K562 (cell line): ENCODE measurements at regions not wholly inside any gene's neighbourhood (a gene's known extent, or its start where the extent isn't known, plus 50 kb on each side); places are given as distances from the start of the nearest gene placed in this dataset.

ENCODE experiments used
- ATAC-seq: fragments of 200-7000 bp; cut with Tn5 transposase; 3 replicates; pipeline ENCODE4 v1.9.1; 2020; ENCODE audit warnings: moderate library complexity
- BruUV-seq: library from RNA; stranded (reverse); fragments of 400-500 nt; replicated peaks from 2 replicates; lab custom pipeline; 2021; lab: Mats Ljungman, UMichigan
- CTCF ChIA-PET: fragments of 300-600 bp; formaldehyde crosslinking; extraction: SDS; loops from one replicate; lab custom pipeline; 2021; ENCODE audit warnings: low intra/inter-chr PET ratio; lab: Yijun Ruan, JAX
- POLR2A ChIA-PET: fragments of 300-600, 350-650 bp; sonication (Branson Sonifier 250); formaldehyde crosslinking; extraction: SDS; loops from one replicate; lab custom pipeline; 2021; ENCODE audit warnings: antibody characterized with exemption, inconsistent platforms; lab: Yijun Ruan, JAX
- DNase-seq, 4 experiments: peaks; one replicate each; pipeline versions ENCODE4 v3.0.0 to v3.0.0-alpha.2; 2011 to 2018; ENCODE audit warnings: low spot score in 3 of 4, mixed read lengths in 3 of 4; ENCODE audit errors: extremely low read depth in 1 of 4
- FAIRE-seq: peaks from 2 replicates; lab custom pipeline; 2011; peaks lifted over from hg19 to GRCh38; lab: Jason Lieb, UNC
- H2AFZ ChIP-seq: 2 replicates; pipeline ENCODE4 v1.6.0; 2011; ENCODE audit warnings: low read depth, low read length, control low read depth, inconsistent platforms
- H3K27ac ChIP-seq: fragments of 200-600 bp; 3 replicates; pipeline ENCODE4 v1.8.0; 2011; ENCODE audit warnings: low read depth, mild to moderate bottlenecking, control low read depth, inconsistent platforms, low read length, moderate library complexity, mixed read lengths; ENCODE audit errors: extremely low read depth
- H3K27me3 ChIP-seq, 2 experiments: fragments of 300-600 bp in 1 of 2; 2 replicates in 1 of 2; 3 replicates in 1 of 2; pipeline versions ENCODE4 v1.6.0 to v1.8.0; 2011; ENCODE audit warnings: inconsistent platforms in 2 of 2, low read length in 2 of 2, mild to moderate bottlenecking in 1 of 2, mixed read lengths in 1 of 2, moderate library complexity in 1 of 2; ENCODE audit not compliant: control insufficient read depth in 2 of 2, insufficient read depth in 2 of 2
- H3K36me3 ChIP-seq: fragments of 300-600 bp; 3 replicates; pipeline ENCODE4 v1.8.0; 2011; ENCODE audit warnings: mild to moderate bottlenecking, low read length, inconsistent platforms; ENCODE audit not compliant: control insufficient read depth, insufficient read depth
- H3K4me1 ChIP-seq, 2 experiments: fragments of 200-600 bp in 1 of 2; replicated peaks in 1 of 2; 2 replicates in 1 of 2; 3 replicates in 1 of 2; pipeline versions ENCODE4 v1.5.1 to v1.8.0; 2011; ENCODE audit warnings: inconsistent platforms in 2 of 2, low read length in 2 of 2, mild to moderate bottlenecking in 1 of 2, mixed read lengths in 1 of 2, moderate library complexity in 1 of 2; ENCODE audit not compliant: control insufficient read depth in 2 of 2, insufficient read depth in 2 of 2
- H3K4me2 ChIP-seq: 2 replicates; pipeline ENCODE4 v1.6.1; 2011; ENCODE audit warnings: low read length, control low read depth, inconsistent platforms, mixed read lengths; ENCODE audit not compliant: insufficient read depth
- H3K4me3 ChIP-seq: fragments of 200-600 bp; sonication (generic), shearing (Covaris generic); 2 replicates; pipeline ENCODE4 v1.5.1; 2016; ENCODE audit warnings: control low read depth, inconsistent platforms
- H3K79me2 ChIP-seq: fragments of 200-600 bp; 3 replicates; pipeline ENCODE4 v1.8.0; 2011; ENCODE audit warnings: low read length, inconsistent platforms; ENCODE audit not compliant: control insufficient read depth, insufficient read depth
- H3K9ac ChIP-seq, 2 experiments: 2 replicates each; pipeline versions ENCODE4 v1.6.0 to v1.6.1; 2011; ENCODE audit warnings: low read depth in 2 of 2, low read length in 2 of 2, control low read depth in 1 of 2, inconsistent platforms in 1 of 2, mild to moderate bottlenecking in 1 of 2, mixed read lengths in 1 of 2; ENCODE audit not compliant: insufficient read depth in 1 of 2
- H3K9me1 ChIP-seq: one replicate; pipeline ENCODE4 v1.6.0; 2011; ENCODE audit warnings: inconsistent platforms, mild to moderate bottlenecking, low read length, moderate library complexity; ENCODE audit not compliant: control insufficient read depth, insufficient read depth
- H3K9me3 ChIP-seq: replicated peaks from 2 replicates; pipeline ENCODE4 v1.5.1; 2011; ENCODE audit warnings: low read depth, low read length, inconsistent platforms; ENCODE audit not compliant: control insufficient read depth, insufficient read depth
- H4K20me1 ChIP-seq: replicated peaks from 2 replicates; pipeline ENCODE4 v1.6.1; 2011; ENCODE audit warnings: low read length, inconsistent platforms, mixed read lengths; ENCODE audit not compliant: control insufficient read depth, insufficient read depth
- ATF1 ChIP-seq, 2 experiments: fragments of 450-650 bp in 1 of 2; IDR thresholded peaks; 2 replicates each; pipeline ENCODE4 v1.6.1; 2016; ENCODE audit warnings: missing compliant biosample characterization in 1 of 2, missing genetic modification characterization in 1 of 2
- COPS2 ChIP-seq: fragments of 450-650 bp; conservative IDR thresholded peaks from 2 replicates; pipeline ENCODE4 v1.6.1; 2016; ENCODE audit warnings: mild to moderate bottlenecking, moderate library complexity
- ETV1 ChIP-seq: fragments of 450-650 bp; conservative IDR thresholded peaks from 2 replicates; pipeline ENCODE4 v1.6.1; 2016; ENCODE audit warnings: missing genetic modification characterization, control low read depth, low read depth, missing compliant biosample characterization
- ETV5 ChIP-seq: sonication (generic); formaldehyde crosslinking; IDR thresholded peaks from 2 replicates; pipeline ENCODE4 v1.4.0; 2020; ENCODE audit warnings: low read depth, mild to moderate bottlenecking, missing genetic modification reagents
- HNRNPH1 ChIP-seq: fragments of 200-400 bp; formaldehyde crosslinking; optimal IDR thresholded peaks from 2 replicates; pipeline ENCODE3; 2017; ENCODE audit warnings: low read depth, mild to moderate bottlenecking, low read length, moderate library complexity
- JUN ChIP-seq, 2 experiments: sonication (generic) in 1 of 2; formaldehyde crosslinking in 1 of 2; IDR thresholded peaks; 2 replicates each; pipeline versions ENCODE4 v1.6.1 to v1.8.0; 2012 to 2022; ENCODE audit warnings: borderline replicate concordance in 2 of 2, mild to moderate bottlenecking in 2 of 2, improper control_type of control experiment in 1 of 2, low read depth in 1 of 2, low read length in 1 of 2, missing genetic modification reagents in 1 of 2
- NCOR1 ChIP-seq: fragments of 450-650 bp; IDR thresholded peaks from 2 replicates; pipeline ENCODE4 v1.6.1; 2016; ENCODE audit warnings: mild to moderate bottlenecking, moderate library complexity
- POU5F1 ChIP-seq: fragments of 150-350 bp; IDR thresholded peaks from 2 replicates; pipeline ENCODE4 v1.6.1; 2014; ENCODE audit warnings: borderline replicate concordance, low read length, low read depth, mild to moderate bottlenecking; ENCODE audit not compliant: partially characterized antibody
- RFX5 ChIP-seq: IDR thresholded peaks from 2 replicates; pipeline ENCODE4 v1.6.1; 2011; ENCODE audit warnings: low read depth, mild to moderate bottlenecking, improper control_type of control experiment, low read length
- RFX7 ChIP-seq: fragments of 250-450 bp; sonication (Bioruptor Pico); IDR thresholded peaks from 2 replicates; pipeline ENCODE4 v1.5.1; 2021; ENCODE audit warnings: mild to moderate bottlenecking
- SRSF9 ChIP-seq: fragments of 200-400 bp; formaldehyde crosslinking; IDR thresholded peaks from 2 replicates; pipeline ENCODE4 v1.6.1; 2017; ENCODE audit warnings: low read depth, low read length, borderline replicate concordance
- ZBTB8A ChIP-seq: fragments of 450-650 bp; IDR thresholded peaks from 2 replicates; pipeline ENCODE4 v1.6.1; 2018; ENCODE audit warnings: mild to moderate bottlenecking, moderate library complexity; ENCODE audit not compliant: partially characterized antibody
- WGBS: fragments of 100-300 bp; shearing (Covaris generic); methylation state at CpG from one replicate; pipeline ENCODE4 v1.1.6; 2016; ENCODE audit warnings: low coverage, mixed read lengths; ENCODE audit not compliant: insufficient coverage; ENCODE audit errors: missing lambda C conversion rate; 5-methylcytosine and 5-hydroxymethylcytosine counted together
- in situ Hi-C: fragments of 300-500 bp; cut with MboI; formaldehyde crosslinking; loops from 4 replicates; pipeline ENCODE4 v1.15.0; 2018; ENCODE audit warnings: inconsistent platforms, mixed read lengths
- intact Hi-C: fragments of 100-400 bp; cut with micrococcal nuclease; formaldehyde crosslinking; loops from 2 replicates; pipeline ENCODE4 v1.14.2; 2022
- TF ChIP-seq, protein P1 (sequence below), 2 experiments: fragments of 450-650 bp; IDR thresholded peaks; 2 replicates each; pipeline ENCODE4 v1.6.1; 2018; ENCODE audit warnings: mild to moderate bottlenecking in 2 of 2, low read depth in 1 of 2; ENCODE audit not compliant: partially characterized antibody in 2 of 2

- H3K79me2 ChIP-seq, result no peaks in the 10 kb centered on the region
- WGBS, result 0% methylated on average over 1 of the region's 1 CpG
- ATAC-seq, result no peak
- FAIRE-seq, result no peak
- H3K9me3 ChIP-seq, result peaks cover 9% of the 10 kb centered on the region
- ChIA-PET POLR2A (no interaction called here), CTCF (no interaction called here)
- H3K27me3 ChIP-seq, result no peaks in the 10 kb centered on the region
- no peaks in the 10 kb centered on the region for H4K20me1 ChIP-seq
- BruUV-seq, result no TSS peak
- no peaks in the 10 kb centered on the region for H3K36me3 ChIP-seq
- no peaks in the 10 kb centered on the region for H3K4me1 ChIP-seq
- intact Hi-C loops, result no loop called here
- no peak overlapping the region for H3K27ac ChIP-seq
- DNase-seq, result no peak
- no peak overlapping the region for H3K4me3 ChIP-seq
- H3K9ac ChIP-seq, result no peak overlapping the region
- H3K4me2 ChIP-seq, result no peak overlapping the region
- in situ Hi-C loops, result no loop called here
- no peak overlapping the region for H2AFZ ChIP-seq
- H3K9me1 ChIP-seq, result no peaks in the 10 kb centered on the region
- TF ChIP-seq ZBTB8A (no peak), NCOR1 (no peak), ETV1 (tag) (no peak), JUN (IDR thresholded peaks at IDR 0.05; ENCODE audit: borderline replicate concordance, low read depth, low read length) (no peak), JUN (CRISPR knock-in tag; IDR thresholded peaks at IDR 0.05; ENCODE audit: borderline replicate concordance) (no peak), COPS2 (no peak), POU5F1 (no peak), HNRNPH1 (no peak), RFX5 (no peak), SRSF9 (no peak), RFX7 (CRISPR knock-in tag) (no peak), ATF1 (CRISPR knock-in tag; IDR thresholded peaks at IDR 0.05) (no peak), ATF1 (tag; IDR thresholded peaks at IDR 0.05) (no peak), ETV5 (no peak)
- TF ChIP-seq, protein P1, sequence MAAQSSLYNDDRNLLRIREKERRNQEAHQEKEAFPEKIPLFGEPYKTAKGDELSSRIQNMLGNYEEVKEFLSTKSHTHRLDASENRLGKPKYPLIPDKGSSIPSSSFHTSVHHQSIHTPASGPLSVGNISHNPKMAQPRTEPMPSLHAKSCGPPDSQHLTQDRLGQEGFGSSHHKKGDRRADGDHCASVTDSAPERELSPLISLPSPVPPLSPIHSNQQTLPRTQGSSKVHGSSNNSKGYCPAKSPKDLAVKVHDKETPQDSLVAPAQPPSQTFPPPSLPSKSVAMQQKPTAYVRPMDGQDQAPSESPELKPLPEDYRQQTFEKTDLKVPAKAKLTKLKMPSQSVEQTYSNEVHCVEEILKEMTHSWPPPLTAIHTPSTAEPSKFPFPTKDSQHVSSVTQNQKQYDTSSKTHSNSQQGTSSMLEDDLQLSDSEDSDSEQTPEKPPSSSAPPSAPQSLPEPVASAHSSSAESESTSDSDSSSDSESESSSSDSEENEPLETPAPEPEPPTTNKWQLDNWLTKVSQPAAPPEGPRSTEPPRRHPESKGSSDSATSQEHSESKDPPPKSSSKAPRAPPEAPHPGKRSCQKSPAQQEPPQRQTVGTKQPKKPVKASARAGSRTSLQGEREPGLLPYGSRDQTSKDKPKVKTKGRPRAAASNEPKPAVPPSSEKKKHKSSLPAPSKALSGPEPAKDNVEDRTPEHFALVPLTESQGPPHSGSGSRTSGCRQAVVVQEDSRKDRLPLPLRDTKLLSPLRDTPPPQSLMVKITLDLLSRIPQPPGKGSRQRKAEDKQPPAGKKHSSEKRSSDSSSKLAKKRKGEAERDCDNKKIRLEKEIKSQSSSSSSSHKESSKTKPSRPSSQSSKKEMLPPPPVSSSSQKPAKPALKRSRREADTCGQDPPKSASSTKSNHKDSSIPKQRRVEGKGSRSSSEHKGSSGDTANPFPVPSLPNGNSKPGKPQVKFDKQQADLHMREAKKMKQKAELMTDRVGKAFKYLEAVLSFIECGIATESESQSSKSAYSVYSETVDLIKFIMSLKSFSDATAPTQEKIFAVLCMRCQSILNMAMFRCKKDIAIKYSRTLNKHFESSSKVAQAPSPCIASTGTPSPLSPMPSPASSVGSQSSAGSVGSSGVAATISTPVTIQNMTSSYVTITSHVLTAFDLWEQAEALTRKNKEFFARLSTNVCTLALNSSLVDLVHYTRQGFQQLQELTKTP (IDR thresholded peaks at IDR 0.05; ENCODE audit: low read depth in 1 of 2, partially characterized antibody in 2 of 2), result no peak
These were observed 355.1 kb downstream of the EPM2A start for GRCh38 chr6:145380186-145380585.
